ENCODE measurements at regions not wholly inside any gene's neighbourhood (a gene's known extent, or its start where the extent isn't known, plus 50 kb on each side); places are given as distances from the start of the nearest gene placed in this dataset.

- no peak for DNase-seq
- H3K27me3 ChIP-seq, result no peaks in the 10 kb centered on the region
- TF ChIP-seq CTCF (IDR thresholded peaks at IDR 0.05 in 4 of 5, conservative IDR thresholded peaks at IDR 0.05 in 1 of 5), result no peak
- no peak for TF ChIP-seq POLR2A (IDR thresholded peaks at IDR 0.05)
- intact Hi-C loops (cut with DNase I; ENCODE audit: low total_unique reads) (no loop called here), in situ Hi-C loops (cut with MboI; ENCODE audit: low sequenced_read_pairs in 4 of 4) (no loop called here)
- ATAC-seq, result no peak
- no peaks in the 10 kb centered on the region for H3K9me3 ChIP-seq
- H3K27ac ChIP-seq, result no peak overlapping the region
- H3K36me3 ChIP-seq, result no peaks in the 10 kb centered on the region
- H3K4me1 ChIP-seq, result no peaks in the 10 kb centered on the region
- no peak overlapping the region for H3K4me3 ChIP-seq
Measured at GRCh38 chrY:20447601-20448000, 128.0 kb upstream of the EIF1AY start.

- Histone ChIP-seq H3K36me3 (no peaks in the 10 kb centered on the region), H3K27ac (no peak overlapping the region), H3K4me3 (no peak overlapping the region), H3K4me1 (no peaks in the 10 kb centered on the region), H3K9me3 (no peaks in the 10 kb centered on the region), H3K27me3 (no peaks in the 10 kb centered on the region)
- DNase-seq (no peak), ATAC-seq (no peak)
- in situ Hi-C loops (cut with MboI; ENCODE audit: low sequenced_read_pairs in 4 of 4), result no loop called here
- intact Hi-C loops (cut with DNase I; ENCODE audit: low total_unique reads), result no loop called here
- no peak for TF ChIP-seq CTCF (IDR thresholded peaks at IDR 0.05 in 4 of 5, conservative IDR thresholded peaks at IDR 0.05 in 1 of 5)
- no peak for TF ChIP-seq POLR2A (IDR thresholded peaks at IDR 0.05)
Measured at GRCh38 chrY:20449277-20449676, 126.3 kb upstream of the EIF1AY start.

- Histone ChIP-seq H3K36me3 (no peaks in the 10 kb centered on the region), H3K27me3 (no peaks in the 10 kb centered on the region), H3K4me3 (no peak overlapping the region), H3K4me1 (no peaks in the 10 kb centered on the region), H3K27ac (no peak overlapping the region), H3K9me3 (no peaks in the 10 kb centered on the region)
- intact Hi-C loops (cut with DNase I; ENCODE audit: low total_unique reads), result no loop called here
- DNase-seq (no peak), ATAC-seq (no peak)
- in situ Hi-C loops (cut with MboI; ENCODE audit: low sequenced_read_pairs in 4 of 4), result no loop called here
- no peak for TF ChIP-seq POLR2A (IDR thresholded peaks at IDR 0.05)
Measured at GRCh38 chrY:20470140-20470539, 105.4 kb upstream of the EIF1AY start.

GRCh38 chrY:20515982-20516381 lies 59.6 kb upstream of the EIF1AY start:
- intact Hi-C loops (cut with DNase I; ENCODE audit: low total_unique reads) (no loop called here), in situ Hi-C loops (cut with MboI; ENCODE audit: low sequenced_read_pairs in 4 of 4) (loop anchor here in 1 of 4 donors (25.0 kb wide), 1 partner anchor 104 kb away; no protein-coding TSS in a partner anchor)
- Histone ChIP-seq H3K36me3 (no peaks in the 10 kb centered on the region), H3K9me3 (no peaks in the 10 kb centered on the region), H3K27ac (no peak overlapping the region), H3K4me1 (no peaks in the 10 kb centered on the region), H3K4me3 (no peak overlapping the region), H3K27me3 (no peaks in the 10 kb centered on the region)
- DNase-seq (no peak), ATAC-seq (no peak)
- TF ChIP-seq POLR2A (IDR thresholded peaks at IDR 0.05) (no peak), CTCF (IDR thresholded peaks at IDR 0.05 in 4 of 5, conservative IDR thresholded peaks at IDR 0.05 in 1 of 5) (no peak)

Measured in gastrocnemius medialis (tissue), 4 donors.